Mesenchymal stem cell (in vitro differentiated cells and primary cell): ENCODE measurements at regions not wholly inside any gene's neighbourhood (a gene's known extent, or its start where the extent isn't known, plus 50 kb on each side); places are given as distances from the start of the nearest gene placed in this dataset.
A peak's percentile ranks its signal among the peaks of the same experiment; 100 is the strongest.

Experiments used
- DNase-seq: peaks from one replicate; pipeline ENCODE4 v3.0.0-alpha.2; 2013
- H2AFZ ChIP-seq: one replicate; pipeline ENCODE4 v1.6.1; 2013; ENCODE audit warnings: low read depth, mild to moderate bottlenecking, control low read depth, inconsistent platforms, low read length, moderate library complexity
- H2AK5ac ChIP-seq: 2 replicates; pipeline ENCODE4 v1.6.1; 2013; ENCODE audit warnings: low read length, moderate library complexity, mild to moderate bottlenecking, inconsistent platforms; ENCODE audit not compliant: severe bottlenecking
- H2BK120ac ChIP-seq: one replicate; pipeline ENCODE4 v1.6.1; 2013; ENCODE audit warnings: low read depth, mild to moderate bottlenecking, inconsistent platforms, low read length, moderate library complexity
- H2BK12ac ChIP-seq, 2 experiments: one replicate each; pipeline ENCODE4 v1.6.1; 2013; ENCODE audit warnings: inconsistent platforms in 2 of 2, low read length in 2 of 2, mild to moderate bottlenecking in 2 of 2, moderate library complexity in 2 of 2, control low read depth in 1 of 2
- H2BK15ac ChIP-seq: one replicate; pipeline ENCODE4 v1.6.1; 2013; ENCODE audit warnings: mild to moderate bottlenecking, low read depth, inconsistent platforms; ENCODE audit not compliant: poor library complexity, severe bottlenecking
- H2BK5ac ChIP-seq: 2 replicates; pipeline ENCODE4 v1.6.1; 2013; ENCODE audit warnings: low read depth, mild to moderate bottlenecking, low read length, control low read depth, inconsistent platforms; ENCODE audit not compliant: poor library complexity, severe bottlenecking
- H3K14ac ChIP-seq, 2 experiments: one replicate each; pipeline ENCODE4 v1.6.1; 2013; ENCODE audit warnings: inconsistent platforms in 2 of 2, low read length in 2 of 2, control low read depth in 1 of 2, mild to moderate bottlenecking in 1 of 2, moderate library complexity in 1 of 2
- H3K18ac ChIP-seq, 2 experiments: one replicate each; pipeline ENCODE4 v1.6.1; 2013; ENCODE audit warnings: inconsistent platforms in 2 of 2, low read length in 2 of 2, control low read depth in 1 of 2, low read depth in 1 of 2, mild to moderate bottlenecking in 1 of 2
- H3K23ac ChIP-seq, 2 experiments: one replicate each; pipeline ENCODE4 v1.6.1; 2013; ENCODE audit warnings: inconsistent platforms in 2 of 2, low read length in 2 of 2, mild to moderate bottlenecking in 2 of 2, moderate library complexity in 2 of 2, control low read depth in 1 of 2
- H3K27ac ChIP-seq: 2 replicates; pipeline ENCODE4 v1.5.1; 2013; ENCODE audit warnings: mild to moderate bottlenecking, moderate library complexity, low read length, control low read depth, inconsistent platforms; ENCODE audit not compliant: poor library complexity, severe bottlenecking
- H3K27me3 ChIP-seq, 2 experiments: 2 replicates each; pipeline versions ENCODE4 v1.6.1 to v1.7.0; 2013; ENCODE audit warnings: low read length in 2 of 2, mild to moderate bottlenecking in 2 of 2, moderate library complexity in 2 of 2, control low read depth in 1 of 2, inconsistent platforms in 1 of 2; ENCODE audit not compliant: control insufficient read depth in 1 of 2, insufficient read depth in 1 of 2
- H3K36me3 ChIP-seq, 2 experiments: 2 replicates each; pipeline versions ENCODE4 v1.6.1 to v1.7.0; 2013; ENCODE audit warnings: low read length in 2 of 2, control low read depth in 1 of 2, inconsistent platforms in 1 of 2, low read depth in 1 of 2, mild to moderate bottlenecking in 1 of 2; ENCODE audit not compliant: insufficient read depth in 2 of 2, control insufficient read depth in 1 of 2
- H3K4ac ChIP-seq, 2 experiments: one replicate each; pipeline ENCODE4 v1.6.1; 2013; ENCODE audit warnings: inconsistent platforms in 2 of 2, low read length in 2 of 2, mild to moderate bottlenecking in 2 of 2, moderate library complexity in 2 of 2, control low read depth in 1 of 2, low read depth in 1 of 2
- H3K4me1 ChIP-seq: 2 replicates; pipeline ENCODE4 v1.6.1; 2013; ENCODE audit warnings: low read depth, low read length, control low read depth; ENCODE audit not compliant: control insufficient read depth, insufficient read depth
- H3K4me2 ChIP-seq: 2 replicates; pipeline ENCODE4 v1.6.1; 2013; ENCODE audit warnings: low read length, mild to moderate bottlenecking, inconsistent platforms; ENCODE audit not compliant: poor library complexity, severe bottlenecking
- H3K4me3 ChIP-seq, 2 experiments: 2 replicates each; pipeline versions ENCODE4 v1.5.1 to v1.7.0; 2013; ENCODE audit warnings: low read length in 2 of 2, mild to moderate bottlenecking in 2 of 2, control low read depth in 1 of 2, low read depth in 1 of 2; ENCODE audit not compliant: insufficient read depth in 1 of 2
- H3K79me1 ChIP-seq: replicated peaks from 2 replicates; pipeline ENCODE4 v1.6.1; 2013; ENCODE audit warnings: mild to moderate bottlenecking, control low read depth, low read length, inconsistent platforms; ENCODE audit not compliant: poor library complexity, severe bottlenecking
- H3K9ac ChIP-seq: 2 replicates; pipeline ENCODE4 v1.7.0; 2013; ENCODE audit warnings: mild to moderate bottlenecking, low read length, moderate library complexity
- H3K9me3 ChIP-seq: 2 replicates; pipeline ENCODE4 v1.7.0; 2013; ENCODE audit warnings: mild to moderate bottlenecking, low read length; ENCODE audit not compliant: control insufficient read depth
- H4K8ac ChIP-seq: one replicate; pipeline ENCODE4 v1.6.1; 2013; ENCODE audit warnings: inconsistent platforms, mild to moderate bottlenecking, low read length, moderate library complexity
- H4K91ac ChIP-seq: one replicate; pipeline ENCODE4 v1.6.1; 2013; ENCODE audit warnings: mild to moderate bottlenecking, low read length, inconsistent platforms
- WGBS: methylation state at CpG from one replicate; pipeline ENCODE4 v1.1.7; 2013; ENCODE audit warnings: mixed read lengths; 5-methylcytosine and 5-hydroxymethylcytosine counted together

- no peak overlapping the region for H3K4me2 ChIP-seq
- no peak overlapping the region for H3K18ac ChIP-seq
- H2AK5ac ChIP-seq: no peak overlapping the region
- H3K9me3 ChIP-seq: peaks cover 5% of the 10 kb centered on the region
- 44% methylated on average over 2 of the region's 2 CpGs for WGBS
- H4K8ac ChIP-seq: no peak overlapping the region
- H3K4me3 ChIP-seq: no peak overlapping the region
- no peaks in the 10 kb centered on the region for H3K4me1 ChIP-seq
- H3K4ac ChIP-seq: no peak overlapping the region
- H2BK15ac ChIP-seq: no peak overlapping the region
- no peaks in the 10 kb centered on the region for H3K36me3 ChIP-seq
- H3K79me1 ChIP-seq: no peaks in the 10 kb centered on the region
- DNase-seq: no peak
- no peak overlapping the region for H2BK5ac ChIP-seq
- no peak overlapping the region for H3K27ac ChIP-seq
- H3K27me3 ChIP-seq: no peaks in the 10 kb centered on the region
- H4K91ac ChIP-seq: no peak overlapping the region
- H2BK12ac ChIP-seq: no peak overlapping the region
- H2AFZ ChIP-seq: no peak overlapping the region
- H3K14ac ChIP-seq: no peak overlapping the region
- H3K9ac ChIP-seq: no peak overlapping the region
- H3K23ac ChIP-seq: no peak overlapping the region
- H2BK120ac ChIP-seq: no peak overlapping the region
These were observed 847.2 kb downstream of the TDRD15 start for GRCh38 chr2:21970971-21971370.

- Histone ChIP-seq H2BK15ac (no peak overlapping the region), H3K4me3 (no peak overlapping the region), H3K4me1 (no peaks in the 10 kb centered on the region), H3K27ac (no peak overlapping the region), H3K36me3 (no peaks in the 10 kb centered on the region), H2AK5ac (no peak overlapping the region), H2BK5ac (no peak overlapping the region), H4K8ac (no peak overlapping the region), H3K79me1 (no peaks in the 10 kb centered on the region), H2BK12ac (no peak overlapping the region), H4K91ac (no peak overlapping the region), H2BK120ac (no peak overlapping the region), H3K27me3 (no peaks in the 10 kb centered on the region), H3K23ac (no peak overlapping the region), H3K4ac (no peak overlapping the region), H3K4me2 (no peak overlapping the region), H3K9ac (no peak overlapping the region), H2AFZ (no peak overlapping the region), H3K9me3 (peaks cover 4% of the 10 kb centered on the region), H3K18ac (no peak overlapping the region), H3K14ac (no peak overlapping the region)
- 74% methylated on average over 3 of the region's 4 CpGs for WGBS
- no peak for DNase-seq
These were observed 848.8 kb downstream of the TDRD15 start for GRCh38 chr2:21972586-21972985.

GRCh38 chr2:21981127-21981526 is 857.4 kb downstream of the TDRD15 start:
- 83% methylated on average over 1 of the region's 1 CpG for WGBS
- no peak overlapping the region for H2BK15ac ChIP-seq
- H3K14ac ChIP-seq: no peak overlapping the region
- DNase-seq: no peak
- no peak overlapping the region for H4K91ac ChIP-seq
- H3K4me3 ChIP-seq: no peak overlapping the region
- no peaks in the 10 kb centered on the region for H3K9me3 ChIP-seq
- H3K23ac ChIP-seq: no peak overlapping the region
- no peak overlapping the region for H3K9ac ChIP-seq
- no peak overlapping the region for H2AFZ ChIP-seq
- no peaks in the 10 kb centered on the region for H3K79me1 ChIP-seq
- H3K18ac ChIP-seq: no peak overlapping the region
- H3K4me1 ChIP-seq: no peaks in the 10 kb centered on the region
- no peaks in the 10 kb centered on the region for H3K27me3 ChIP-seq
- H3K36me3 ChIP-seq: no peaks in the 10 kb centered on the region
- H4K8ac ChIP-seq: no peak overlapping the region
- H3K4me2 ChIP-seq: no peak overlapping the region
- H2BK12ac ChIP-seq: no peak overlapping the region
- H3K27ac ChIP-seq: no peak overlapping the region
- H2BK120ac ChIP-seq: no peak overlapping the region
- H3K4ac ChIP-seq: no peak overlapping the region
- H2AK5ac ChIP-seq: no peak overlapping the region
- no peak overlapping the region for H2BK5ac ChIP-seq

- Histone ChIP-seq H3K14ac (no peak overlapping the region), H3K4ac (no peak overlapping the region), H3K23ac (no peak overlapping the region), H3K4me1 (no peaks in the 10 kb centered on the region), H3K36me3 (no peaks in the 10 kb centered on the region), H4K8ac (no peak overlapping the region), H3K27me3 (no peaks in the 10 kb centered on the region), H2AFZ (no peak overlapping the region), H2BK12ac (no peak overlapping the region), H3K4me2 (no peak overlapping the region), H2AK5ac (no peak overlapping the region), H2BK15ac (no peak overlapping the region), H3K4me3 (peak overlapping the region in 1 of 2 experiments; percentile 13), H3K79me1 (no peaks in the 10 kb centered on the region), H3K9ac (no peak overlapping the region), H3K9me3 (peaks cover 41% of the 10 kb centered on the region), H2BK5ac (no peak overlapping the region), H3K27ac (no peak overlapping the region), H3K18ac (no peak overlapping the region), H4K91ac (no peak overlapping the region), H2BK120ac (no peak overlapping the region)
- DNase-seq: no peak
- WGBS: no CpG with 5 or more reads among the region's 1 CpG
These were observed 869.2 kb downstream of the TDRD15 start for GRCh38 chr2:21993002-21993401.
